ENCODE measurements at regions not wholly inside any gene's neighbourhood (a gene's known extent, or its start where the extent isn't known, plus 50 kb on each side); places are given as distances from the start of the nearest gene placed in this dataset.

GRCh38 chr1:87642581-87643221 is 314.0 kb downstream of the LMO4 start:
- TF ChIP-seq EZH2 (IDR thresholded peaks at IDR 0.05; ENCODE audit: low read length, missing control alignments): no peak
- no peak for TF ChIP-seq CTCF (conservative IDR thresholded peaks at IDR 0.05 in 1 of 2, IDR thresholded peaks at IDR 0.05 in 1 of 2; ENCODE audit: low read depth in 1 of 2, low read length in 2 of 2)

Measured in fibroblast of lung (primary cell).